ENCODE measurements at regions not wholly inside any gene's neighbourhood (a gene's known extent, or its start where the extent isn't known, plus 50 kb on each side); places are given as distances from the start of the nearest gene placed in this dataset.
A peak's percentile ranks its signal among the peaks of the same experiment; 100 is the strongest.

DNA sequence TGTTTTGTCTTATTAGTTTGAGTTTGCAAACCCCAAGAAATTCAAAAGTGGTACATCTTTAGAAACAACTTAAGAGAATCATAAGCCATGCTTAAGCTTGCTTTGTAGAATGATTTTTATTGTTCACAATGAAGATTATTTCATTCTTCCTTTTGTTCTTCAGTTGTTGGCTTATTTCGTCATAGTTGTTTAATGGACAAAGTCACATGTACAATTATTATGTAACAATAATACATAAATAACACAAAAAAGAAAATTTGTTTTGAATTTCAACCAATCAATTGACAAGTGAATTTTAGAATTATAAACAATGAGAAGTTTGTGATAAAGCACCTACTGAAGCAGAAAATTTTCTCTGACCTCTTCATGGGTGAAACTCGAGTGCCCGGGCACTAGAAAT lies 111.8 kb upstream of the IGF1 start:
- no peak for DNase-seq

- no peak for DNase-seq
These were observed 92.9 kb upstream of the IGF1 start for GRCh38 chr12:102573237-102573636.

- no peak for DNase-seq
These were observed 91.5 kb upstream of the IGF1 start for GRCh38 chr12:102571889-102572288.

DNA sequence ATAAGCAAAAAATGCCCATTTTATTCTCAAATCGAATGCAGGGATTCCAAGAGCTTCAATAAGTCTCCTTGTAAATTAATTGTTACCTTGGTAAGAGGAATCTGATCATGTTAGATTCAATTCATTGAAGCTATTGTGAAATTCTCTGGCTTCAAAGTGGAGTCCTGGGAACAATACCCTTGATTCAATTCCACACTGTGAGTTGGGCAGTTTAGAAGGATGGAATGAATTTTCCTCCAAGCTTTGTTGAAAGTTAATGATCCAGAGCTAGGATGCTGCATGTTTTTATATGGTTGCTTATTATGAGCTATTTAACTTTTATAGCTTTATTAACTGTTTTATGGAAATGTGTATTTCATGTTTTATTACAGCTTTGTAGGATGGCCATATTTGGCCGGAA lies 89.9 kb upstream of the IGF1 start:
- no peak for DNase-seq

- DNase-seq: no peak
These were observed 89.4 kb upstream of the IGF1 start for GRCh38 chr12:102569803-102570202.

DNA sequence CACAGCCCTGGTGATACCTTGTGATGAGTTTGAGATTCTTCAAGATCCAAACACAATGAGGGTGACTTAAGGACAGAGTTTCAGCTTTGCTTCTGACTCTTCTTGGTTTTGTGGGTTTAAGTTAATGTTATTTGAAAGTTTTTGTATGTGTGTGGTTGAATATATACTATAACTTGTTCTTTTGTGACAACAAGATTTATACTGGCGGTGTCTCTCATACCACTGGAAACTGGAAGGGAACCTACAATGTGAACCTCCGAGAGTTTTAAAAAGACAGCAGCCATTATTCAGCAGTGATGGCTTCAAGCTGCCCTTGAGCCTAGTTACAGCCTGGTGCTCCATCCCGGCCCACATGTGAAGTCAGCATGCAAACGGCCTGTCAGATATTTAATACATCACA lies 87.9 kb upstream of the IGF1 start:
- no peak for DNase-seq

DNA sequence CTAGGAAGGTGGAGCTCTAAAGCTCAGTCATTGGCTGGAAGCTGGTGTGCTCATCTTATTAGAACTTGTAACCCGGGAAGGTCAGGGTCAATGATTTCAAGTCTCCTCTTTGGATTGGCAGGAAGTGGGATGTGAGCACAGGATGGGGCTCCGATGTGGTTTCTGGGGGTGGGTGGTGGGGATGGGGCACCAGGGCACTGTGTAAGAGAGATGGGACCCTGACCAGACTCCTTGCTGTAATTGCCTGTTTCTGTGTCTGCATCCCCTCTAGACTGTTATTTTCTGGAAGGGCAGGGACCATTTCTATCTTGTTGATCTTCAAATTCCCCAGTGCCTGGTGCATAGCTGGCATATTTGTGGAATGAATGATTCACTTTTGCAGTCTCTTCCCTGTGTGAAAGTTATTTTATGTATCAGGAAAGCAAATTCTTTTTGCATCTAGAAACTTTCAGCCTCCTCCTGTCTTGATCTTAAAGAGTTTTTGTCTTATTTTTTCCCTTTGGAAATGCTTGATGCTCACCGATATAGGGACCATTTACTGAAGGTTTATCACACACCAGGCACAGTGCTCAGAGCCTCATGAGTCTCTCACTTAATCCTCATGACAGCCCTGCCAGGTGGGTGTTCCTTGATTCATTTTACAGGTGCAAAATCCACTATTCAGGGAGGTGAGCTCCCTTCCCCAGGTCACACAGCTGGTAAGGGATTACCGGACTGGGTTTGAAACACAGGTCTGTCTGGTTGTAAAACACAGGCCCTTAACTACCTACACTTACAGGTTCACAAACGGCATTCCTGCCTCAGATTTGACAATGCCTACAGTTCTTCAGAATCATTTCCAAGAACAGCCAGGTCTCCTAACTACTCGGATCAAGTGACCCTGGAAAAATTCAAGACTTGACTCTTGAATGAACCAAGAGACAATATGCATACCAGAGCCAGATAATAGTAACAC lies 86.9 kb upstream of the IGF1 start:
- DNase-seq: no peak

GRCh38 chr12:102565555-102565954 lies 85.2 kb upstream of the IGF1 start:
- DNase-seq: no peak

- DNase-seq: no peak
These were observed 83.7 kb upstream of the IGF1 start for GRCh38 chr12:102564026-102564425.

DNA sequence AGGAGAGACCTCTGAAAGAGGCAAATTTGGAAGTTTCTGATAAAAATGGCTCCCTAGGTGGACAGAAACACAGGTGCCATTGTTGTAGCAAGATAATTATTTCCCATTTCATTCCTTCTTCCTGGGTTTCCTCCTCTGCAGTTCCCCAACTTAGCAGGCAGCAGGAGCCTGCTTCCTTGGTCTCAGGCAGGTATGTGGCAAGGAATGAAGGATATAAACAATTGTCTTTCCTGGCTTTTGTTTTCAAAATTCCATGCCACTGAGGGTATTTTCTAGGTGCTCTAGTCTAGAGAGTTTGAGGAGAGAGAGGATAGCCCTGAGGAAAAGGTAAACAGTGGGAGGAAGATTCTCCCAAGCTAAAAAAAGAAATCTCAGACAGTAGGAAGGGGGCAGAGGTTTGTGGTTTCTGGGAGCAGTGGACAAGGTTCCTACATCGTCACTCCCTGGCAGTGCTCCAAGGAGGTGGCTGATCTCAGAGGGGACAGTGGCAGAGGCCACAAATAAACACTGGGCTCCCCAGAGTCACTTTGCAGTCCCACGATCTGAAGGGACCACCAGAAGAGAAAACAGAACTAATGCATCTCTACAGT lies 82.6 kb upstream of the IGF1 start:
- no peak for DNase-seq

- DNase-seq: no peak
These were observed 70.8 kb upstream of the IGF1 start for GRCh38 chr12:102551186-102551585.

GRCh38 chr12:102549691-102550090 lies 69.3 kb upstream of the IGF1 start:
- DNase-seq: no peak

- DNase-seq: no peak
These were observed 68.2 kb upstream of the IGF1 start for GRCh38 chr12:102548543-102548942.

DNA sequence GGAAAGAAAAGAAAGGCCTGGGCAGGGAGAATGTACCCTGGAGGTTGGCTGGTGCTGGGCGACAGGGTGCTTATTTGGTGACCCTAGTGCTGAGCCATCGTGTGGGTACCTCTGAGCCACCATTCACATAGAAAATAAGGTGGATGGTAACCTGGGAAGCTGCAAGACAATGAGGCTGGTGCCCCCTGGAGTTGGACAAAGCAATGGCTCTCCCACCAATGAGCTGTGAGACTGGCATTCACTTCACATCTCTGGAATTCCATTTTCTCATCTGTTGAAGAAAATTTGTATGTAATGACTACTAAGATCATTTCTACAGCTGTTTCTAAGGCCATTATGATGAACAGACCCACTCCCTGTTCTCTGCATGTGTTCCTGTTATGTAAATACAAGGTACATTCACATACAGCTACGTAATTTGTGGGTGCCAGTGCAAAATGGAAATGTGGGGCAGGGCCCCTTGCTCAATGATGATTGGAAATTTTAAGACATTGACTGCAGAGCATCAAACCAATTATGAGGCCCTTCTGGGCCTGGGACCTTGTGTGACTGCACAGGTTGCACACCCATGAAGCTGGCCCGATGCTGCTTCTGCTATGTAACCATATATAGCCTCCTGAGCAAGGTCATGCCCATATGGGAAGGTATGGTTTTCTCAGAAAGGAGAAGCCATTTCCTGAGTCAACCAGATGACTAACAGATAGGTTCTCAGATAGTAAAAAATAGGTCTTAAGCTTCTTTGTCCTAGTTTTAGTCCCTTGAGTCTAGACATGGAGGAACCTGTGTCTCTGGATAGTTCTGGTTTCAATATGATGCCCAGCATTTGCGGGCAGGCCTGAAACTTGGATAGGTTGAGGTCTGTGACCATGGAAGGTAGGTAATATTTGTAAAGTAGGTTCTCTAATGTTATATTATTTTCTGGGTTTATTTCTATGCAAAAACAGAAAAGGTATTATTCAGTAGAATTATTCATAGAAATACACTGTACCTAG lies 63.4 kb upstream of the IGF1 start:
- DNase-seq: no peak

DNA sequence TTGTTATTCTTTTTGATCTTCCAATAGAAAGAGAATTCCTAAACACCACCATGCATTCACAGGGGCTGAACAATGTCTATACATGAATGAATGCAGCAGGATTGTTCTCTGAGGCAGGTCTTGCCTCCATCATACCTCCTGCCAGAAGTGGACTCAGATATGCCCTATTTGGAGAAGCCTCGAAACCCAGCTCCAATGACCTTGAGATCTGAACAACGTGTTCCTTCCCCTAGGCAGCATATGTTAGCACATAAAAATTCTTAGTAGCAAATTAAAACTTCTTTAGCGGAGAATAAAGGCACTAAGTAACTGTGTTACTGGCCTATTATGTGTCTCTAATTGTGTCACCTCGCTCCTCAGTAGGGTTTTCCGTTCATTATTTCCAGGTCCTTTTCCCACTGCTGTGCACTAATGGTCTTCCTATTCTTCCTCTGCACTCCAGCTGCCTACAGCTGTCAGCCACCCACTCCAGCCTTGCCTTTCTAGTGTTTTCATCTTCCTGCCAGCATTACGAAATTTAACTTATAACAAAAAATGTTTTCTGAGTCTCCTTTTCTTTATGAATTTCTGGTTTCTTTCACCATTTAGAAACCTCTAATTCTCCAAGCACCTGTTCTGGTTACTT lies 62.6 kb upstream of the IGF1 start:
- DNase-seq: no peak

DNA sequence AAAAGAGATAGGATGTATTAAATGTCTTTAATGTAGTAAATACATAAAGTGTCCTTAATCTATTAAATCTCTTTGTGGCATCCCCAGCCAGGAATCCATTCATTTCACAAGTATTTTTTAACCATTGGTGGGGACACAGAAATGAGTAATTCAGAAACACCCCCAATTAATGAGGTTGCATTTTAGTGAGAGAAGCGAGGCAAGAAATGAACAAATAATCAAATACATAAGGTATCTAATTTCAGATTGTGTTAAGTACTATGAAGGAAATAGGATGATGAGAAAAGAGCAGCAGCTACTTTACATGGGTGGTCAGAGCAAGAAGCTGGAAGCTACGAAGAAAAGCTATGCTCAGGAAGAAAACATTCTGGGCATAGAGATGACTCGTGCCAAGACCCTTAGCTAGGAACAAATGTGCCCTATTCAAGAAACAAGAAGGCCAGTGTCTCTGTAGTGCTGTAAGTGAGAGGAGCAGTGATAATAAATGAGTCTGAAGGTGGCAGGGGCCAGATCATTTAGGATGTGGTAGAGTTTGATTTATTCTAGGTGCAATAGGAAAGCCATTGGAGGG lies 60.5 kb upstream of the IGF1 start:
- DNase-seq: no peak

- DNase-seq: peak; percentile 16
These were observed 59.5 kb upstream of the IGF1 start for GRCh38 chr12:102539651-102540553.

DNA sequence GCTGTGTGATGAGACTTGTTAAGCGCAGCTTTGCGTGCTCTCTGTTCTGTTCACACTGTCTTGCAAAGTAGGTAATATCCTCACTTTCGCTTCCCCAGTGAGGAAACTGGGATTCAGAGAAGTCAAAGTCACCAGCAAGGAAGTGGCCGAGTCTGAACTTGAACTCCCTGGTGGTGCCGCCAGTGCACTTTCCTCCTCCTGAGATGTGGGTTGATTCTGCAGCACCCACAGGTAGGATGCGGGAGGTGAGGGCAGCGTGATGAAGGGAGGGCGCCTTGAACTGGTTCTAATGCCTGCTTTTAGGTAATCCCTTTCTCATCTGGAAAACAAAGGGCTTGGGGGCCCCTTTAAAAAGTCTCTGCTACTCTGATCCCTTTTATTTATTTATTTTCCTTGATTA lies 54.9 kb upstream of the IGF1 start:
- no peak for DNase-seq

DNA sequence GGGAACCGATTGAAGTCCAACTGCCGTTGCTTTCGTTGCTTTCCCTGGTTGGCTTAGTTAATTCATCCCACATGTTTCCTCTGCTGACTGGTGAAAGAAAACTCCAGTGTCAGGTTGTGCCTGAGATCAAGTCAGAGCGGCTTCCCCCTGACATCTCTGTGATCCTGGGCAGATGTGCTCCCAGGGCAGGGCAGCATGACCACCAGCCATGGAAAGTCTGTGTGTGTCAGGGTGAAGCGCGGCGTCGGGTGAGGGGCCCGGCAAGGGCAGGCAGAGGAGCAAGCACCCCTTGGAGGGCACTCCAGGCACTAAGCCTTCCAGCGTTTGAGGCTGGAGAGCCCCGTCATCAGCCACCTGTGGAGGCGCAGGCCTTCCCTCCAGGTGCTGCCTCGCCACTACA lies 54.5 kb upstream of the IGF1 start:
- DNase-seq: no peak

DNA sequence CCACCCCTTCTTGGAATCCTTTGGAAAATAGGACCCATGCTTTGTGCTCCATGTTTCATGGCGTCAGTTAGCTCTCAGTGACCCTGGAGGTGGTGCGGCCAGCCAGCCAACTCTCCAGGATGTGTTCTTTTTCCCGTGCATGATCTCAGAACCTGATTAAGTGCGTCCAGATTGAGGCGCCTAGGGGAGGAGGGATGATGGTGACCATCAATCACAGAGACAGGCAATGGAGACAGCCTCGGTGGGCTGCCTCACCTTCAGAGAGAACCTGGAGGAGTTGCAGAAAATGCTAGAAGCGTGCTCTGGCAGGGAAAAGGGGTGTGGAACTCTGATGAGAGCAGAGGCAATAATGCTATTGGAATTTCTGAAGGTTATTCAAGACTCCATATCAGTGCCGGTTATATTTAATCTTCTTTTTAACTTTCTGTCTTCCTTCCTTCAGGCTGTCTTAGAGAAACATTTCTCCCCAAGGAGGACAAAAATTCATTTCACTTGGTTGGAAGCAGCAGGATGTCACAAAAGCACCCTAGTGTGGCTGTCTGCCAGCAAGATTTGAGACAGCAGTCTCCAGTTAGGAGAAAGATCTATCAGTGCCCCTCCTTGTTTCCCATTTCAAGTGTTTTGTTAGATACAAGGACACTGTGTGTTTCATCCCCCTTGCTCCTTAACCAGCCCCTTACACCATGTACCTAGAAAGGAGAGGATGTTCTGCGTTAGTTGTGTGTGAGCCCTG lies 53.3 kb upstream of the IGF1 start:
- DNase-seq: no peak

Data from suppressor macrophage treated with lipopolysaccharide for 4 hours (primary cell).